Heart right ventricle (tissue), 16 donors: ENCODE measurements at regions not wholly inside any gene's neighbourhood (a gene's known extent, or its start where the extent isn't known, plus 50 kb on each side); places are given as distances from the start of the nearest gene placed in this dataset.

Source experiments
- ATAC-seq, 8 donors: fragments of 200-7000 bp; cut with Tn5 transposase; one replicate each; pipeline ENCODE4 v1.9.1; 2020; ENCODE audit warnings: mild to moderate bottlenecking in 8 of 8, moderate library complexity in 8 of 8, moderate number of reproducible peaks in 1 of 8
- DNase-seq, 2 donors: peaks; one replicate each; pipeline ENCODE4 v3.0.0-alpha.2; 2020
- H3K27ac ChIP-seq, 10 donors: fragments of 200-600 bp; sonication (generic) in 2 of 10; one replicate each; pipeline versions ENCODE4 v1.5.0 to v1.8.0; 2020 to 2022; ENCODE audit warnings: mild to moderate bottlenecking in 3 of 10
- H3K27me3 ChIP-seq, 7 donors: fragments of 200-600 bp; one replicate each; pipeline ENCODE4 v1.8.0; 2021 to 2022; ENCODE audit warnings: mild to moderate bottlenecking in 2 of 7
- H3K36me3 ChIP-seq, 9 donors: fragments of 200-600 bp; sonication (generic) in 1 of 9; one replicate each; pipeline versions ENCODE4 v1.5.0 to v1.8.0; 2020 to 2022; ENCODE audit warnings: mild to moderate bottlenecking in 2 of 9
- H3K4me1 ChIP-seq, 9 donors: fragments of 200-600 bp; sonication (generic) in 1 of 9; one replicate each; pipeline versions ENCODE4 v1.5.0 to v1.8.0; 2020 to 2022; ENCODE audit warnings: mild to moderate bottlenecking in 4 of 9
- H3K4me3 ChIP-seq, 10 donors: fragments of 200-600 bp; sonication (generic) in 2 of 10; one replicate each; pipeline versions ENCODE4 v1.5.0 to v1.8.0; 2020 to 2022; ENCODE audit warnings: mild to moderate bottlenecking in 7 of 10, moderate library complexity in 2 of 10
- H3K9me3 ChIP-seq, 11 donors: fragments of 200-600 bp in 10 of 11; sonication (generic) in 2 of 11; one replicate each; pipeline versions ENCODE4 v1.5.0 to v1.8.0; 2013 to 2022; ENCODE audit warnings: mild to moderate bottlenecking in 2 of 11, control low read depth in 1 of 11, moderate library complexity in 1 of 11
- CTCF ChIP-seq, 9 donors: fragments of 200-600 bp; sonication (generic) in 2 of 9; IDR thresholded peaks; one replicate each; pipeline versions ENCODE4 v1.5.0 to v1.8.0; 2021 to 2022; ENCODE audit warnings: antibody characterized with exemption in 9 of 9, mild to moderate bottlenecking in 5 of 9, moderate library complexity in 1 of 9
- WGBS, 2 donors: extraction: QIAGEN DNeasy Blood & Tissue Kit; methylation state at CpG; one replicate each; pipeline ENCODE4 v1.1.7; 2013; ENCODE audit warnings: inconsistent platforms in 1 of 2; 5-methylcytosine and 5-hydroxymethylcytosine counted together
- intact Hi-C, 10 donors: fragments of 100-400 bp; cut with DNase I; formaldehyde crosslinking; loops; one replicate each; pipeline versions ENCODE4 v1.11.1 to v1.14.2; 2022
- donor health status: Arrhythmogenic right ventricular cardiomyopathy.
- donor health status: ischemic (EF 13 %, LVEDD 7.1; RV severe dilation, severe dysfunction).
- donor health status: healthy with polysubstance abuse.
- donor health status: DM: no; HTN: yes; CAD: no.
- donor health status: DM: no; HTN: no; CAD: no.
- donor health status: ischemic (EF 25% LVEDD 6.9; RV normal size, moderate dysfunction).
- donor health status: ischemic (EF 25% LVEDD 5.7; RV mildly dilated, moderate dysfunction).
- donor health status: healthy.
- donor health status: DM: yes; HTN: yes; CAD: no.
- donor health status: Ischemic cardiomyopathy.
- donor health status: ischemic (EF 35%, LVEDD 5.7; RV mildly dilated, moderate dysfunction).
- donor health status: nonischemic (EF 11% LVEDD 7.7; RV severe dilation, severe dysfunction).
- donor health status: DM: yes; HTN: yes; CAD: no.
- donor health status: PGD.
- donor health status: ischemic (EF 29% LVEDD 5.4; RV normal size, mild dysfunction).
- donor health status: nonischemic (EF 23%, LVEDD 6.1; RV moderate dilation, normal function).

GRCh38 chr6:170179616-170180324 is 111.1 kb downstream of the DLL1 start:
- no peak for DNase-seq
- H3K27me3 ChIP-seq, result no peaks in the 10 kb centered on the region
- no peaks in the 10 kb centered on the region for H3K36me3 ChIP-seq
- H3K9me3 ChIP-seq, result no peaks in the 10 kb centered on the region
- 77 to 79% methylated on average over 10 of the region's 10 CpGs for WGBS, 2 donors
- H3K27ac ChIP-seq, result no peak overlapping the region
- TF ChIP-seq CTCF (IDR thresholded peaks at IDR 0.05), result no peak
- H3K4me1 ChIP-seq, result peaks cover 0 to 15% (median 7%) of the 10 kb centered on the region in 9 donors
- ATAC-seq, result no peak
- H3K4me3 ChIP-seq, result no peak overlapping the region
- intact Hi-C loops, result loop anchor here in 3 of 10 donors (5.0 to 10.0 kb wide), 3 partner anchors 43 to 345 kb away; partner anchors contain the start of gene DLL1 (in 1 of the 3)

GRCh38 chr6:170178561-170179477 is 112.1 kb downstream of the DLL1 start:
- intact Hi-C loops, result loop anchor here in 3 of 10 donors (5.0 to 10.0 kb wide), 3 partner anchors 43 to 344 kb away; partner anchors contain the start of gene DLL1 (in 1 of the 3)
- no peak overlapping the region for H3K4me3 ChIP-seq
- H3K36me3 ChIP-seq, result no peaks in the 10 kb centered on the region
- peaks cover 0 to 20% (median 7%) of the 10 kb centered on the region in 9 donors for H3K4me1 ChIP-seq
- DNase-seq (no peak), ATAC-seq (peak in 4 of 8 donors; percentile 29 to 59 (median 51))
- H3K9me3 ChIP-seq, result no peaks in the 10 kb centered on the region
- peak overlapping the region in 2 of 10 donors; percentile 14 to 27 for H3K27ac ChIP-seq
- WGBS, 2 donors, result 75 to 83% methylated on average over 30 of the region's 30 CpGs
- no peak for TF ChIP-seq CTCF (IDR thresholded peaks at IDR 0.05)
- H3K27me3 ChIP-seq, result no peaks in the 10 kb centered on the region

DNA sequence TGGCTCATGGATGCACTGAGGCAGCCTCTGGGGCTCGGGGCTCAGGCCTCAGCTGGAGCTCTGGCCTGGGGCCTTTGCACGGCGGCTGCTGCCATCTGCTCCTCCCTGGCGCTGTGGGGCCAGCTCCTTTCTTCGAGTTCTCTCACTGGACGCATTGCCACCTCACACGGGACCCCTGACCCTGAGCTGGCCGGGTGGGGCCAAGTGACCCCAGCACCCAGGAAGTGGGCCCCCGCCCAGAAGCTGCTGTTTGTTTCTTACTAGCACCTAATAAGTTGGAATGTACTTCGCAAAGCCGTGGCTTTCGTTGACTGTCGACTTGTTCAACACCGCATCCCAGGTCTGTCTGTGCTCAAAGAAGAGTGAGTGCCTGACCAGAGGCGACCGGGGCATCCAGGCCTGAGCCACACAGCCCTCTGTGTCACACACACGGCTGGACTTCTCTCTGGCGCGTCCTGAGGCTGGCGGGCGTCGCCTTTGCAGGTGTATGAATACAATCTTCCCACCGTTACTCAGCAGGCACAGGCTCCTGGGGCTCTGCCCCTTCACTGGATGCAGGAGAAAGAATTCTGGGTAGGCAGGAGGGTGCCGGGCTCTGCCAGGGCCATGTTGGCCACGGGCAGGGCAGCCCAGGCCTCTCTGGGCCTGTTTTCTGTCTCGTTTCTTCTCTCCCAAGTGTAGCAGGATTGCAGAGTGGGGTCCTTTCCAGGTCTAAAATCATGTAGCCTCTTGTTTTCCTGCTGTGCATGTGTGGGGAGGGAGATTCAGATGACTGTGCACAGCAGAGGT is 112.9 kb downstream of the DLL1 start:
- DNase-seq, result no peak
- no peaks in the 10 kb centered on the region for H3K27me3 ChIP-seq
- H3K9me3 ChIP-seq, result no peaks in the 10 kb centered on the region
- H3K4me3 ChIP-seq, result no peak overlapping the region
- H3K27ac ChIP-seq, result no peak overlapping the region
- peaks cover 0 to 23% (median 7%) of the 10 kb centered on the region in 9 donors for H3K4me1 ChIP-seq
- intact Hi-C loops, result loop anchor here in 3 of 10 donors (5.0 to 10.0 kb wide), 3 partner anchors 44 to 343 kb away; partner anchors contain the start of gene DLL1 (in 1 of the 3)
- 94 to 95% methylated on average over 26 of the region's 26 CpGs for WGBS, 2 donors
- H3K36me3 ChIP-seq, result no peaks in the 10 kb centered on the region
- TF ChIP-seq CTCF (IDR thresholded peaks at IDR 0.05), result no peak
- ATAC-seq, result no peak
